Colonic mucosa (tissue), 4 donors: ENCODE measurements at regions not wholly inside any gene's neighbourhood (a gene's known extent, or its start where the extent isn't known, plus 50 kb on each side); places are given as distances from the start of the nearest gene placed in this dataset.

ENCODE experiments used
- DNase-seq: peaks from one replicate; pipeline ENCODE4 v3.0.0-alpha.2; 2020
- H3K27ac ChIP-seq: fragments of 200-600 bp; one replicate; pipeline ENCODE4 v1.8.0; 2021
- H3K27me3 ChIP-seq: fragments of 200-600 bp; one replicate; pipeline ENCODE4 v1.8.0; 2021
- H3K36me3 ChIP-seq: fragments of 200-600 bp; one replicate; pipeline ENCODE4 v1.8.0; 2021
- H3K4me1 ChIP-seq: fragments of 200-600 bp; one replicate; pipeline ENCODE4 v1.8.0; 2021; ENCODE audit warnings: mild to moderate bottlenecking
- H3K4me3 ChIP-seq: fragments of 200-600 bp; one replicate; pipeline ENCODE4 v1.8.0; 2021
- H3K9ac ChIP-seq, 2 donors: one replicate each; pipeline ENCODE4 v1.7.0; 2013; ENCODE audit warnings: control low read depth in 2 of 2, low read depth in 2 of 2, low read length in 2 of 2
- H3K9me3 ChIP-seq: fragments of 200-600 bp; one replicate; pipeline ENCODE4 v1.8.0; 2021
- intact Hi-C: fragments of 100-400 bp; cut with DNase I; formaldehyde crosslinking; loops from one replicate; pipeline ENCODE4 v1.14.1; 2022
- TF ChIP-seq, protein P1 (sequence below): fragments of 200-600 bp; IDR thresholded peaks from one replicate; pipeline ENCODE4 v1.8.0; 2022; ENCODE audit warnings: antibody characterized with exemption, mild to moderate bottlenecking
- donor health status: healthy.
- donor health status: DM: no; HTN: no; CAD: no.
- donor health status: DM: no; HTN: no; CAD: no.

DNA sequence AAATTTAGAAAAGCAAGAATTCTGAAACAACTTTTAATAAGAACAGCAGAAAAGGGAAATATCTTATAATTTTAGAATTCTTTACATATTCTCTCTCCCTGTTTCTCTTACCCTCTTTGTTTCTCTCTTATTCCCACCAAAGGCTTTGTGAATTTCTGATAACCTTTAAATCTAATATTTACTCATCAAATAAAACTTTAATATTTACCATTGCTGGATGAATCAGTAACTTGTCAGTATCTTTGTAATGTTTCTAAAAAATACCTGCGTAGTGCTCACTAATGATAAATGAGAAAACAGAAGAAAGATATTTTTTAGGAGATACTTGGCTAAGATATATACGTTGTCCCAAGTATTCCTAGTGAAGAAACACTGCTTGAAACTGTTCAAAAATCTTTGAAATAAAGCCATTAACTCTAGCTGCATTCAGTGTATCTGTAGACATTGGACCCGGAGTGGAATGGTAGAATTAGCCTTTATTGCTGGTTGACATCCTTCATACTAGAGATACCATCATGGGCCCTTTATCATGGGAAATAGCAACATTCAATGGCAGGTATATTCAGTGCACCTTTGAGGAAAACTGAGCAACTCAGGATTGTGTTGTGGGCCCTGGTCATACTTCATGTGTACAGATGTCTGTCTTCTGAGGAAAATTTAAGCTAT is 2160.4 kb downstream of the MAT2B start:
- no peaks in the 10 kb centered on the region for H3K27me3 ChIP-seq
- H3K9ac ChIP-seq: no peak overlapping the region
- H3K36me3 ChIP-seq: no peaks in the 10 kb centered on the region
- H3K4me1 ChIP-seq: no peaks in the 10 kb centered on the region
- no peaks in the 10 kb centered on the region for H3K9me3 ChIP-seq
- TF ChIP-seq, protein P1, sequence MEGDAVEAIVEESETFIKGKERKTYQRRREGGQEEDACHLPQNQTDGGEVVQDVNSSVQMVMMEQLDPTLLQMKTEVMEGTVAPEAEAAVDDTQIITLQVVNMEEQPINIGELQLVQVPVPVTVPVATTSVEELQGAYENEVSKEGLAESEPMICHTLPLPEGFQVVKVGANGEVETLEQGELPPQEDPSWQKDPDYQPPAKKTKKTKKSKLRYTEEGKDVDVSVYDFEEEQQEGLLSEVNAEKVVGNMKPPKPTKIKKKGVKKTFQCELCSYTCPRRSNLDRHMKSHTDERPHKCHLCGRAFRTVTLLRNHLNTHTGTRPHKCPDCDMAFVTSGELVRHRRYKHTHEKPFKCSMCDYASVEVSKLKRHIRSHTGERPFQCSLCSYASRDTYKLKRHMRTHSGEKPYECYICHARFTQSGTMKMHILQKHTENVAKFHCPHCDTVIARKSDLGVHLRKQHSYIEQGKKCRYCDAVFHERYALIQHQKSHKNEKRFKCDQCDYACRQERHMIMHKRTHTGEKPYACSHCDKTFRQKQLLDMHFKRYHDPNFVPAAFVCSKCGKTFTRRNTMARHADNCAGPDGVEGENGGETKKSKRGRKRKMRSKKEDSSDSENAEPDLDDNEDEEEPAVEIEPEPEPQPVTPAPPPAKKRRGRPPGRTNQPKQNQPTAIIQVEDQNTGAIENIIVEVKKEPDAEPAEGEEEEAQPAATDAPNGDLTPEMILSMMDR: no peak
- DNase-seq: no peak
- H3K4me3 ChIP-seq: no peak overlapping the region
- no peak overlapping the region for H3K27ac ChIP-seq
- intact Hi-C loops: no loop called here

DNA sequence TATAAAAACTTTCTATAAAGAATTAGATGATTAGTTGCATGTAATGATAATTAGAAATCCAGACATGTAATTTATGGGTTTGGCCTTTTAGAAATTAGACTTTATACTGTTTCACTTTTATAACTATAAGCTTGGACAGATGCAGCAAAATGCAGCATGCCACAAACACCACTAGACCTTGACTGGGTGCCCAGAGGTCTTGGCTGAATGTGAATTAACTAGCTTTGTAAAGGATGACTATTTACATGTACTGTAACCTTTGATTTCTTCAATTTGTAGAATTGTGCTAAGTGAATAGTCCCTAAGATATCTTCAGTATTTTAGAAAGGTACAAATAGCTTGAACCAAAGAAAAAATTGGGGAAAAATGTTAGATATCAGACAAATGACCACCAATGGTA is 2168.1 kb downstream of the MAT2B start:
- TF ChIP-seq, protein P1: no peak
- no peak overlapping the region for H3K4me3 ChIP-seq
- no peaks in the 10 kb centered on the region for H3K9me3 ChIP-seq
- no peak overlapping the region for H3K9ac ChIP-seq
- H3K36me3 ChIP-seq: no peaks in the 10 kb centered on the region
- DNase-seq: no peak
- H3K27ac ChIP-seq: no peak overlapping the region
- intact Hi-C loops: no loop called here
- no peaks in the 10 kb centered on the region for H3K4me1 ChIP-seq
- H3K27me3 ChIP-seq: no peaks in the 10 kb centered on the region

DNA sequence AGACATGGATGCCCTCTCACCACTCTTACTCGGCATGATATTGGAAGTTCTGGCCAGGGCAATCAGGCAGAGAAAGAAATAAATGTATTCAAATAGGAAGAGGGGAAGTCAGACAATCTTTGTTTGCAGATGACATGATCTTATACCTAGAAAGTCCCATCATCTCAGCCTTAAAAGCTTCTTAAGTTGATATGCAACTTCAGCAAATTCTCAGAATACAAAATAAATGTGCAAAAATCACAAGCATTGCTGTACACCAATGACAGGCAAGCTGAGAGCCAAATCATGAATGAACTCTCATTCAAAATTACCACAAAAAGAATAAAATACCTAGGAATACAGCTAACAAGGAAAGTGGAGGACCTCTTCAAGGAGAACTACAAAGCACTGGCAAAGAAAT is 2190.4 kb downstream of the MAT2B start:
- Histone ChIP-seq H3K9me3 (no peaks in the 10 kb centered on the region), H3K4me1 (no peaks in the 10 kb centered on the region), H3K36me3 (no peaks in the 10 kb centered on the region), H3K4me3 (no peak overlapping the region), H3K27ac (no peak overlapping the region), H3K27me3 (no peaks in the 10 kb centered on the region), H3K9ac (no peak overlapping the region)
- TF ChIP-seq, protein P1: no peak
- no peak for DNase-seq
- intact Hi-C loops: no loop called here

DNA sequence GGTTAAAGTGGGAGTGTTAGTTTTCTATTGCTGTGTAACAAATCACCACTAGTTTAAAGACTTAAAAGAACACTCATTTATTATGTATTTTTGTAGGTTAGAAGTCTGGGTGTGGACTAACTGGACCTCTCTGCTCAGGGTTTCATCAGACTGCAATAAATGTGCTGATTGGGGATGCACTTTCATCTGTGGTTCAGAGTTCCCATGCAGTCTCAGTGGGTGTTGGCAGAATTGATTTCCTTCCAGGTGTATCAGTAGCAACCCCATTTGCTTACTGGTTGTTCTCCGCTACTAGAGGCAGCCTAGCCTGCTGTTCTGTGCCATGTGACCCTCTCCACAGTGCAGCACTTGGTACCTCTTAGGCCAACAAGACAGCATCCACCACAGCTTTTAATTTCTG is 2200.5 kb downstream of the MAT2B start:
- H3K4me1 ChIP-seq: no peaks in the 10 kb centered on the region
- TF ChIP-seq, protein P1: no peak
- H3K27me3 ChIP-seq: no peaks in the 10 kb centered on the region
- H3K36me3 ChIP-seq: no peaks in the 10 kb centered on the region
- intact Hi-C loops: no loop called here
- DNase-seq: no peak
- no peak overlapping the region for H3K27ac ChIP-seq
- H3K9me3 ChIP-seq: no peaks in the 10 kb centered on the region
- no peak overlapping the region for H3K4me3 ChIP-seq
- no peak overlapping the region for H3K9ac ChIP-seq

DNA sequence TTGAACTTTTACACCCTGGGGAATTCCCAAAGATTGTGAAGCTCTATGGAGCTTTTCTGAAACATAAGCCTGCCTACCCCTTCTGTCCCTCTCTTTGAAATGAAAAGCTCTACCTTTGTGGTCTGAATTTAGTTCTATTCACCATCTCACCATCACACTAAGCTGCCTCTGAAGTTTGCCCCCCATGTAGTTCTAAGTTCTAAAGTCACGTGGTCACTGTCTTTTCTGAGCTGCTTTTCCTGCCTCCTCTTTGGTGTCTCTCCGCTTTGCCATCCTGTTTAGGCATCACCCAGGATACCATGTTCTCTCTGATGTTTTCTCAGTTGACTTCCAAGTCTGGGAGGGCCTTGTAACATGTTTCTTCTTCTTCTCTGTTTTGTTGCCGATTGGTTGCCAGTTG is 2206.6 kb downstream of the MAT2B start:
- no peak overlapping the region for H3K4me3 ChIP-seq
- H3K9me3 ChIP-seq: no peaks in the 10 kb centered on the region
- H3K27me3 ChIP-seq: no peaks in the 10 kb centered on the region
- intact Hi-C loops: no loop called here
- H3K27ac ChIP-seq: no peak overlapping the region
- DNase-seq: no peak
- TF ChIP-seq, protein P1: no peak
- H3K36me3 ChIP-seq: no peaks in the 10 kb centered on the region
- no peaks in the 10 kb centered on the region for H3K4me1 ChIP-seq
- no peak overlapping the region for H3K9ac ChIP-seq
